ENCODE measurements at regions not wholly inside any gene's neighbourhood (a gene's known extent, or its start where the extent isn't known, plus 50 kb on each side); places are given as distances from the start of the nearest gene placed in this dataset.

- H3K27me3 ChIP-seq, result no peaks in the 10 kb centered on the region
- H3K4me3 ChIP-seq, result no peak overlapping the region
- DNase-seq (ENCODE audit: low spot score), result no peak
- TF ChIP-seq CTCF (IDR thresholded peaks at IDR 0.05), result no peak
- no peak overlapping the region for H3K27ac ChIP-seq
- H3K36me3 ChIP-seq, result no peaks in the 10 kb centered on the region
- H3K4me1 ChIP-seq, result no peaks in the 10 kb centered on the region
- H3K9me3 ChIP-seq, result peaks cover 0 to 17% of the 10 kb centered on the region in 2 donors
Measured at GRCh38 chr11:70839851-70840250, 412.5 kb downstream of the SHANK2 start.

DNA sequence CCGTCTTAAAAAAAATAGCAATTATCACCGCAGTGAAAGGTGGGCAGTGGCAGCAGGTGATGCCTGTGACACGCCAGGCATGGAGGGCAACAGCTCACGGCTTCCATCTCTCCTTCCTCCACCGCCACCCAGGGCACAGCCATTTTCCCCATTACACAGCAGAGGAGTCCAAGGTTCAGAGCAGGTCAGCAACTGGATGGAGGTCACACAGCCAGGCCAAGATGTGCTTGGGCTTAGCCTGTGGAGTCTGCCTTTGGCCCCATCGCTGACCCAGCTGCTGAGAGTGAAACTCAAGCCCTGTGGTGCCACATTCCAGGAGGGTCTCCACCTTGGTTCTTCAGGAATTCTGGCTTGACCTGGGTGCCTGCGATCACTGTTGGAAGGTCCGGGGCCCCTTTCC is 411.1 kb downstream of the SHANK2 start:
- Histone ChIP-seq H3K9me3 (peaks cover 0 to 17% of the 10 kb centered on the region in 2 donors), H3K27ac (no peak overlapping the region), H3K36me3 (no peaks in the 10 kb centered on the region), H3K4me3 (no peak overlapping the region), H3K27me3 (no peaks in the 10 kb centered on the region), H3K4me1 (no peaks in the 10 kb centered on the region)
- no peak for DNase-seq (ENCODE audit: low spot score)
- no peak for TF ChIP-seq CTCF (IDR thresholded peaks at IDR 0.05)

DNA sequence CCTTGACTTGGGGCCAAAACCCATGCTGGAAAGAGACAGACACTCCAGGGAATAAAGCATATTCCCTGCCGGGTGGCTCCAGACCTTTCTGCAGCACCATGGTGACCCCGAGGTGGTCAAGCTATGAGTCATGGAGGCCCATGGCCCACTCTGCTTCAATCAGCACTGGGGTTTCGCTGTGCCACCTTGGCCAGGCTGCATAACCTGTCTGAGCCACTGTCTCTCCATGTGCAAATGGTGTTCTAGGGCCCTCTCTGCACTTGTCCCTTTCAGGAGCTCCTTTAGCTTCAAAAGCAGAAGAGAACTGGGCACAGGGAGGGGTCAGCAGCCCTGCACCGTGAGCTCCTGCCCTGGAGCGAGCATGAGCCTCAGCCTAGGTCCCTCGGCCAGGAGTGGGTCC is 410.1 kb downstream of the SHANK2 start:
- Histone ChIP-seq H3K4me1 (no peaks in the 10 kb centered on the region), H3K36me3 (no peaks in the 10 kb centered on the region), H3K4me3 (no peak overlapping the region), H3K9me3 (peaks cover 0 to 17% of the 10 kb centered on the region in 2 donors), H3K27ac (no peak overlapping the region), H3K27me3 (no peaks in the 10 kb centered on the region)
- DNase-seq (ENCODE audit: low spot score), result no peak
- no peak for TF ChIP-seq CTCF (IDR thresholded peaks at IDR 0.05)

DNA sequence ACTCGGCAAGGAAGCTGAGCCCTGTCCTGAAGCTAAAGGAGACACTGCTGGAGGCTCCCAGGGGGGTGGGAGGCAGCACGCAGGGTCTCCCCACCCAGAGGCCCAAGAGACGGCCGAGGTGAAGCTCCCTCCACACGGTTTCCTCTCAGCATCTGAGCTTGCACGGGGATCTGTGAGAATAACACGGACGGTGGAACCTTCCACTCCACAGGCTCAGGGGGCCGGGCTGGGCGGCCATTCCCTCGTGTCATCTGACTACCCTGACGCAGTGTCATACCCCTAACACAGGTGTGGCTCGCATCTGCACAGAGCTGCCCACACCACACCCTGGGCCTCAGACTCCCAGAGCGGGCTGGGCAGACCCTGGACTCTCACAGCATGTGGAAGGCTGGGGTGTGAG is 409.7 kb downstream of the SHANK2 start:
- no peaks in the 10 kb centered on the region for H3K36me3 ChIP-seq
- no peaks in the 10 kb centered on the region for H3K27me3 ChIP-seq
- no peak overlapping the region for H3K4me3 ChIP-seq
- H3K27ac ChIP-seq, result no peak overlapping the region
- DNase-seq (ENCODE audit: low spot score), result no peak
- H3K9me3 ChIP-seq, result peaks cover 0 to 17% of the 10 kb centered on the region in 2 donors
- H3K4me1 ChIP-seq, result no peaks in the 10 kb centered on the region
- no peak for TF ChIP-seq CTCF (IDR thresholded peaks at IDR 0.05)

GRCh38 chr11:70843906-70844305 is 408.5 kb downstream of the SHANK2 start:
- TF ChIP-seq CTCF (IDR thresholded peaks at IDR 0.05), result no peak
- no peak overlapping the region for H3K27ac ChIP-seq
- H3K4me1 ChIP-seq, result no peaks in the 10 kb centered on the region
- H3K4me3 ChIP-seq, result no peak overlapping the region
- DNase-seq (ENCODE audit: low spot score), result no peak
- H3K36me3 ChIP-seq, result no peaks in the 10 kb centered on the region
- H3K9me3 ChIP-seq, result peaks cover 0 to 7% of the 10 kb centered on the region in 2 donors
- H3K27me3 ChIP-seq, result no peaks in the 10 kb centered on the region

GRCh38 chr11:70844387-70844786 is 408.0 kb downstream of the SHANK2 start:
- Histone ChIP-seq H3K36me3 (no peaks in the 10 kb centered on the region), H3K27ac (no peak overlapping the region), H3K4me1 (no peaks in the 10 kb centered on the region), H3K9me3 (peaks cover 0 to 7% of the 10 kb centered on the region in 2 donors), H3K4me3 (no peak overlapping the region), H3K27me3 (no peaks in the 10 kb centered on the region)
- TF ChIP-seq CTCF (IDR thresholded peaks at IDR 0.05), result no peak
- DNase-seq (ENCODE audit: low spot score), result no peak

All from right atrium auricular region (tissue), 2 donors.